ENCODE measurements at regions not wholly inside any gene's neighbourhood (a gene's known extent, or its start where the extent isn't known, plus 50 kb on each side); places are given as distances from the start of the nearest gene placed in this dataset.

- no peak overlapping the region for H3K4me3 ChIP-seq
- CTCF ChIA-PET (ENCODE audit: low intra/inter-chr PET ratio) = no interaction called here
- FAIRE-seq = no peak
- DNase-seq (ENCODE audit: extremely low read depth in 1 of 4, low spot score in 3 of 4) = no peak
- no peaks in the 10 kb centered on the region for H3K4me1 ChIP-seq (replicated peaks in 1 of 2; ENCODE audit: control insufficient read depth in 2 of 2, insufficient read depth in 2 of 2, low read length in 2 of 2)
- H3K4me2 ChIP-seq (ENCODE audit: insufficient read depth, low read length) = no peak overlapping the region
- BruUV-seq (replicated peaks) = no TSS peak
- in situ Hi-C loops (cut with MboI) = no loop called here
- no peaks in the 10 kb centered on the region for H4K20me1 ChIP-seq (replicated peaks; ENCODE audit: control insufficient read depth, insufficient read depth, low read length)
- no peak overlapping the region for H3K27ac ChIP-seq (ENCODE audit: extremely low read depth, low read depth, low read length)
- POLR2A ChIA-PET = no interaction called here
- ATAC-seq = no peak
- 0% methylated on average over 1 of the region's 1 CpG for WGBS (ENCODE audit: insufficient coverage, low coverage, missing lambda C conversion rate)
- H3K9ac ChIP-seq (ENCODE audit: insufficient read depth in 1 of 2, low read depth in 2 of 2, low read length in 2 of 2) = no peak overlapping the region
- no peak overlapping the region for H2AFZ ChIP-seq (ENCODE audit: low read depth, low read length)
- H3K79me2 ChIP-seq (ENCODE audit: control insufficient read depth, insufficient read depth, low read length) = no peaks in the 10 kb centered on the region
- intact Hi-C loops (cut with micrococcal nuclease) = no loop called here
- no peaks in the 10 kb centered on the region for H3K9me1 ChIP-seq (ENCODE audit: control insufficient read depth, insufficient read depth, low read length)
- no peaks in the 10 kb centered on the region for H3K27me3 ChIP-seq (ENCODE audit: control insufficient read depth in 2 of 2, insufficient read depth in 2 of 2, low read length in 2 of 2)
- no peaks in the 10 kb centered on the region for H3K9me3 ChIP-seq (replicated peaks; ENCODE audit: control insufficient read depth, insufficient read depth, low read depth, low read length)
- no peaks in the 10 kb centered on the region for H3K36me3 ChIP-seq (ENCODE audit: control insufficient read depth, insufficient read depth, low read length)
- TF ChIP-seq YY1 (IDR thresholded peaks at IDR 0.05; ENCODE audit: borderline replicate concordance in 1 of 3, control insufficient read depth in 1 of 3, extremely low read depth in 1 of 3, insufficient read depth in 3 of 3, insufficient read length in 1 of 3, insufficient replicate concordance in 2 of 3, low read depth in 1 of 3, low read length in 2 of 3) = no peak
- no peak for TF ChIP-seq BCOR (IDR thresholded peaks at IDR 0.05)
- no peak for TF ChIP-seq KDM5B (IDR thresholded peaks at IDR 0.05; ENCODE audit: insufficient replicate concordance, low read depth, low read length)
- no peak for TF ChIP-seq PATZ1 (CRISPR knock-in tag; IDR thresholded peaks at IDR 0.05; ENCODE audit: borderline replicate concordance)
- TF ChIP-seq, protein P1, sequence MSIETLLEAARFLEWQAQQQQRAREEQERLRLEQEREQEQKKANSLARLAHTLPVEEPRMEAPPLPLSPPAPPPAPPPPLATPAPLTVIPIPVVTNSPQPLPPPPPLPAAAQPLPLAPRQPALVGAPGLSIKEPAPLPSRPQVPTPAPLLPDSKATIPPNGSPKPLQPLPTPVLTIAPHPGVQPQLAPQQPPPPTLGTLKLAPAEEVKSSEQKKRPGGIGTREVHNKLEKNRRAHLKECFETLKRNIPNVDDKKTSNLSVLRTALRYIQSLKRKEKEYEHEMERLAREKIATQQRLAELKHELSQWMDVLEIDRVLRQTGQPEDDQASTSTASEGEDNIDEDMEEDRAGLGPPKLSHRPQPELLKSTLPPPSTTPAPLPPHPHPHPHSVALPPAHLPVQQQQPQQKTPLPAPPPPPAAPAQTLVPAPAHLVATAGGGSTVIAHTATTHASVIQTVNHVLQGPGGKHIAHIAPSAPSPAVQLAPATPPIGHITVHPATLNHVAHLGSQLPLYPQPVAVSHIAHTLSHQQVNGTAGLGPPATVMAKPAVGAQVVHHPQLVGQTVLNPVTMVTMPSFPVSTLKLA (conservative IDR thresholded peaks at IDR 0.05) = no peak
- no peak for TF ChIP-seq BRD4 (IDR thresholded peaks at IDR 0.05)
- no peak for TF ChIP-seq CCAR2 (IDR thresholded peaks at IDR 0.05; ENCODE audit: low read depth, low read length)
- no peak for TF ChIP-seq MCM7 (IDR thresholded peaks at IDR 0.05)
- TF ChIP-seq TARDBP (IDR thresholded peaks at IDR 0.05) = no peak
- no peak for TF ChIP-seq TCFL5 (CRISPR knock-in tag; conservative IDR thresholded peaks at IDR 0.05)
- no peak for TF ChIP-seq PTTG1 (tag; IDR thresholded peaks at IDR 0.05; ENCODE audit: low read depth)
Observed at GRCh38 chr13:100787899-100788298, 113.3 kb upstream of the TMTC4 start.
